ENCODE measurements at regions not wholly inside any gene's neighbourhood (a gene's known extent, or its start where the extent isn't known, plus 50 kb on each side); places are given as distances from the start of the nearest gene placed in this dataset.

- no peak for TF ChIP-seq ZNF707 (tag by site-specific recombination; IDR thresholded peaks at IDR 0.05)
- TF ChIP-seq ZNF341 (tag by site-specific recombination; IDR thresholded peaks at IDR 0.05; ENCODE audit: low read depth): no peak
- TF ChIP-seq ZNF37A (tag by site-specific recombination; IDR thresholded peaks at IDR 0.05): no peak
- TF ChIP-seq ZXDB (tag by site-specific recombination; IDR thresholded peaks at IDR 0.05): no peak
- TF ChIP-seq ZBTB7A (tag by site-specific recombination; IDR thresholded peaks at IDR 0.05; ENCODE audit: low read depth): no peak
- TF ChIP-seq BCL11A (tag by site-specific recombination; IDR thresholded peaks at IDR 0.05; ENCODE audit: low read depth): no peak
- TF ChIP-seq ZNF48 (tag by site-specific recombination; IDR thresholded peaks at IDR 0.05): no peak
- no peak for TF ChIP-seq ZNF626 (tag by site-specific recombination; IDR thresholded peaks at IDR 0.05)
- TF ChIP-seq ZNF792 (tag by site-specific recombination; IDR thresholded peaks at IDR 0.05): no peak
- no peak for TF ChIP-seq ZNF350 (tag by site-specific recombination; IDR thresholded peaks at IDR 0.05)
- TF ChIP-seq ZFP69B (tag by site-specific recombination; IDR thresholded peaks at IDR 0.05): no peak
- no peak for TF ChIP-seq ZNF248 (tag by site-specific recombination; IDR thresholded peaks at IDR 0.05)
- TF ChIP-seq ZNF677 (tag by site-specific recombination; IDR thresholded peaks at IDR 0.05): no peak
- TF ChIP-seq ZNF311 (tag by site-specific recombination; IDR thresholded peaks at IDR 0.05; ENCODE audit: borderline replicate concordance): no peak
- no peak for TF ChIP-seq ZBTB17 (tag by site-specific recombination; IDR thresholded peaks at IDR 0.05)
- TF ChIP-seq REPIN1 (tag by site-specific recombination; IDR thresholded peaks at IDR 0.05; ENCODE audit: low read depth): no peak
- no peak for TF ChIP-seq ZNF2 (tag by site-specific recombination; IDR thresholded peaks at IDR 0.05)
- TF ChIP-seq ZSCAN16 (tag by site-specific recombination; IDR thresholded peaks at IDR 0.05): no peak
- ChIA-PET CTCF (no interaction called here), POLR2A (no interaction called here)
- H3K36me3 ChIP-seq (ENCODE audit: control insufficient read depth in 2 of 2, insufficient read depth in 1 of 2, low read length in 2 of 2): no peaks in the 10 kb centered on the region
- H3K4me1 ChIP-seq (ENCODE audit: control insufficient read depth, insufficient read depth, low read length): no peaks in the 10 kb centered on the region
- no peak overlapping the region for H3K27ac ChIP-seq (ENCODE audit: extremely low read depth, low read depth, low read length)
- no peak overlapping the region for H3K4me3 ChIP-seq (ENCODE audit: low read depth, low read length)
- H3K9me3 ChIP-seq (ENCODE audit: control insufficient read depth, insufficient read depth, low read depth, low read length): no peaks in the 10 kb centered on the region
These were observed 127.9 kb upstream of the RARB start for GRCh38 chr3:25300141-25300540.

- TF ChIP-seq ZNF292 (tag by site-specific recombination; IDR thresholded peaks at IDR 0.05; ENCODE audit: borderline replicate concordance, low read depth) (no peak), ZNF18 (tag by site-specific recombination; IDR thresholded peaks at IDR 0.05) (no peak)
- Histone ChIP-seq H3K9me3 (ENCODE audit: control insufficient read depth, insufficient read depth, low read depth, low read length) (no peaks in the 10 kb centered on the region), H3K4me1 (ENCODE audit: control insufficient read depth, insufficient read depth, low read length) (no peaks in the 10 kb centered on the region), H3K27ac (ENCODE audit: extremely low read depth, low read depth, low read length) (no peak overlapping the region), H3K4me3 (ENCODE audit: low read depth, low read length) (no peak overlapping the region), H3K36me3 (ENCODE audit: control insufficient read depth in 2 of 2, insufficient read depth in 1 of 2, low read length in 2 of 2) (no peaks in the 10 kb centered on the region)
- POLR2A ChIA-PET: no interaction called here
- CTCF ChIA-PET: interaction anchor here (1.3 kb wide), 1 partner anchor 289 kb away, joined by 5 read pairs; no protein-coding TSS in a partner anchor
These were observed 123.1 kb upstream of the RARB start for GRCh38 chr3:25304916-25305315.

- H3K9me3 ChIP-seq (ENCODE audit: control insufficient read depth, insufficient read depth, low read depth, low read length): no peaks in the 10 kb centered on the region
- no peak overlapping the region for H3K4me3 ChIP-seq (ENCODE audit: low read depth, low read length)
- ChIA-PET CTCF (no interaction called here), POLR2A (no interaction called here)
- no peak overlapping the region for H3K27ac ChIP-seq (ENCODE audit: extremely low read depth, low read depth, low read length)
- H3K36me3 ChIP-seq (ENCODE audit: control insufficient read depth in 2 of 2, insufficient read depth in 1 of 2, low read length in 2 of 2): no peaks in the 10 kb centered on the region
- no peaks in the 10 kb centered on the region for H3K4me1 ChIP-seq (ENCODE audit: control insufficient read depth, insufficient read depth, low read length)
- TF ChIP-seq YY2 (tag by site-specific recombination; IDR thresholded peaks at IDR 0.05) (no peak), KLF10 (tag by site-specific recombination; IDR thresholded peaks at IDR 0.05) (no peak), CTCF (tag by site-specific recombination; IDR thresholded peaks at IDR 0.05) (no peak), ZNF221 (tag by site-specific recombination; IDR thresholded peaks at IDR 0.05; ENCODE audit: borderline replicate concordance) (no peak), ZNF585B (tag by site-specific recombination; IDR thresholded peaks at IDR 0.05) (no peak), ZNF248 (tag by site-specific recombination; IDR thresholded peaks at IDR 0.05) (no peak), PRDM1 (tag by site-specific recombination; IDR thresholded peaks at IDR 0.05) (no peak), SP7 (tag by site-specific recombination; IDR thresholded peaks at IDR 0.05) (no peak), ZBTB6 (tag by site-specific recombination; IDR thresholded peaks at IDR 0.05) (no peak), ZBTB20 (tag by site-specific recombination; IDR thresholded peaks at IDR 0.05) (no peak)
These were observed 122.0 kb upstream of the RARB start for GRCh38 chr3:25306066-25306465.

Measured in HEK293 (cell line).